ENCODE measurements at regions not wholly inside any gene's neighbourhood (a gene's known extent, or its start where the extent isn't known, plus 50 kb on each side); places are given as distances from the start of the nearest gene placed in this dataset.

DNA sequence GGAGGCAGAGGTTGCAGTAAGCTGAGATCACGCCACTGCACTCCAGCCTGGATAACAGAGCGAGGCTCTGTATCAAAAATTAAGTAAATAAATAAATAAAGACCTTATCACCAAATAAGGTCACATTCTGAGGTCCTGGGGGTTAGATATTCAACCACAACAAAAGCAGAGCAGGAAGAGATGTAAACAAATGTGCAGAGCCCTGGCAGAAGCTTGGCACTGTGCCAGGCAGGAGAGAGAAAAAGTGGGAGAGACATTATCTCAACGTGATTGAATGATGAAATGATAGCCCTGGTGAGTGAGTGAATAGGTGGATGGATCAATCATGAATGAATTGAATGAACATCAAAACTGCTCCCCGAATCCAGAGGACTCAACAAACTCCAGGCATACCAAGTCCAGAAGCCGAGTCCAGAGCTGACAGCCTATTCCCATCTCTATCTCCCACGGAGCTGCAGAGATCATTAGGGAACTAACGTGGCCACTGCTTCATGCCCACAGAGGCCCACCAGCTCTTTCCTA, 150.7 kb downstream of the TOMM20 start:
- TF ChIP-seq NFIC (IDR thresholded peaks at IDR 0.05; ENCODE audit: borderline replicate concordance) (peak; percentile 65), SMC3 (IDR thresholded peaks at IDR 0.05; ENCODE audit: low read depth, low read length) (no peak)
- no peak overlapping the region for H2AFZ ChIP-seq (ENCODE audit: low read depth)
- DNase-seq = no peak
- peak overlapping the region; percentile 87 to 98; a peak in 3 of 4 replicates for H3K27ac ChIP-seq (ENCODE audit: low read depth in 2 of 2, low read length in 1 of 2)
- H3K9me2 ChIP-seq = no peaks in the 10 kb centered on the region
- H3K4me2 ChIP-seq = 0 out of 2 replicates have a peak overlapping the region, but pooled peaks have one; percentile 67
- 71% methylated on average over 6 of the region's 7 CpGs for WGBS (ENCODE audit: low lambda C conversion rate)
- H3F3A ChIP-seq (replicated peaks; ENCODE audit: insufficient read depth) = peaks cover 49% of the 10 kb centered on the region
- no peak overlapping the region for H3K4me3 ChIP-seq (ENCODE audit: low read depth in 2 of 2, low read length in 1 of 2)
- no peaks in the 10 kb centered on the region for H3K27me3 ChIP-seq (ENCODE audit: insufficient read depth)
- H3K36me3 ChIP-seq (replicated peaks in 1 of 2; ENCODE audit: control insufficient read depth in 1 of 2, insufficient read depth in 2 of 2, low read length in 1 of 2) = no peaks in the 10 kb centered on the region
- peaks cover 45 to 58% of the 10 kb centered on the region in 2 experiments for H3K4me1 ChIP-seq (ENCODE audit: control insufficient read depth in 1 of 2, insufficient read depth in 2 of 2, low read depth in 1 of 2, low read length in 1 of 2)
- POLR2A ChIA-PET = interaction anchor here (1.0 kb wide), 1 partner anchor 8 kb away, joined by 3 read pairs; no protein-coding TSS in a partner anchor
- peaks cover 9% of the 10 kb centered on the region; the same call in 1 of the 2 replicates for H3K79me2 ChIP-seq (ENCODE audit: insufficient read depth)
- no peaks in the 10 kb centered on the region for H3K9me3 ChIP-seq
- CTCF ChIA-PET = interaction anchor here (1.0 to 2.8 kb wide), 6 partner anchors 10 to 491 kb away, joined by 3 to 18 read pairs (median 4); no protein-coding TSS in a partner anchor
- H4K20me1 ChIP-seq (ENCODE audit: insufficient read depth) = no peaks in the 10 kb centered on the region
- no peak overlapping the region for H3K9ac ChIP-seq

- TF ChIP-seq RAD21 (IDR thresholded peaks at IDR 0.05; ENCODE audit: low read length) (no peak; the same call in 1 of the 2 replicates), MXI1 (IDR thresholded peaks at IDR 0.05; ENCODE audit: low read depth, low read length) (no peak), FOSL2 (IDR thresholded peaks at IDR 0.05; ENCODE audit: borderline replicate concordance, low read depth) (no peak), REST (IDR thresholded peaks at IDR 0.05; ENCODE audit: low read depth, low read length) (no peak), RXRA (IDR thresholded peaks at IDR 0.05; ENCODE audit: borderline replicate concordance, low read depth) (no peak)
- Histone ChIP-seq H3K4me1 (ENCODE audit: control insufficient read depth in 1 of 2, insufficient read depth in 2 of 2, low read depth in 1 of 2, low read length in 1 of 2) (peaks cover 48 to 53% of the 10 kb centered on the region in 2 experiments), H3K4me2 (no peak overlapping the region), H3K4me3 (ENCODE audit: low read depth in 2 of 2, low read length in 1 of 2) (no peak overlapping the region), H3F3A (replicated peaks; ENCODE audit: insufficient read depth) (peaks cover 43% of the 10 kb centered on the region), H2AFZ (ENCODE audit: low read depth) (no peak overlapping the region), H3K27me3 (ENCODE audit: insufficient read depth) (no peaks in the 10 kb centered on the region), H3K9me2 (no peaks in the 10 kb centered on the region), H3K9me3 (no peaks in the 10 kb centered on the region), H4K20me1 (ENCODE audit: insufficient read depth) (no peaks in the 10 kb centered on the region), H3K9ac (no peak overlapping the region), H3K36me3 (replicated peaks in 1 of 2; ENCODE audit: control insufficient read depth in 1 of 2, insufficient read depth in 2 of 2, low read length in 1 of 2) (no peaks in the 10 kb centered on the region), H3K79me2 (ENCODE audit: insufficient read depth) (peaks cover 9% of the 10 kb centered on the region; the same call in 1 of the 2 replicates), H3K27ac (ENCODE audit: low read depth in 2 of 2, low read length in 1 of 2) (0 out of 4 replicates have a peak overlapping the region, but pooled peaks of 1 of the 2 experiments have one; percentile 84)
- POLR2A ChIA-PET = interaction anchor here (1.0 kb wide), 1 partner anchor 7 kb away, joined by 3 read pairs; no protein-coding TSS in a partner anchor
- CTCF ChIA-PET = interaction anchor here (1.0 to 2.8 kb wide), 6 partner anchors 28 to 490 kb away, joined by 3 to 18 read pairs (median 6); no protein-coding TSS in a partner anchor
- DNase-seq = no peak
- WGBS (ENCODE audit: low lambda C conversion rate) = 98% methylated on average over 15 of the region's 15 CpGs
These were observed 151.6 kb downstream of the TOMM20 start for GRCh38 chr1:234976861-234977680.

Data from SK-N-SH (cell line).